AG08396 (cell line): ENCODE measurements at regions not wholly inside any gene's neighbourhood (a gene's known extent, or its start where the extent isn't known, plus 50 kb on each side); places are given as distances from the start of the nearest gene placed in this dataset.

Source experiments
- DNase-seq: peaks from one replicate; pipeline ENCODE4 v3.0.0; 2012; ENCODE audit warnings: low spot score, mixed read lengths

GRCh38 chr18:77761332-77761731 is 511.7 kb downstream of the GALR1 start:
- DNase-seq = no peak

DNA sequence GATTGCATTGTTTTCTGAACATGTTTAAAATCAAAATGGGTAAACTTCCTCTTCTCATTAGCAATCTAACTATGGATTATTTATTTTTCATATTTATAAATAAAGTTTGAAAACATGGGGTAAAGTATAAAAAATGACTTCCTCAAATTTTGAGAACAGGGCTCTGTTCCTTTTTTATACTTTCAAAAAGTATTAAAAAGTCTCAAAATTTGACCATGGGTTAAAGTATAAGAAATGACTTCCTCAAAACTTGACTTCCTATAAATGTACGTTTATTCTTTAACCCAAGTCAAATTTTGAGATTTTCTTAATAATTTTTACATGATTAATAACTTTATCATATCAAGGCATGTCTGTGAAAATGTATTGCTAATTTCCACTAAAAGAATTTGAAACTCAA is 512.4 kb downstream of the GALR1 start:
- no peak for DNase-seq

GRCh38 chr18:77762642-77763041 is 513.0 kb downstream of the GALR1 start:
- DNase-seq = no peak

DNA sequence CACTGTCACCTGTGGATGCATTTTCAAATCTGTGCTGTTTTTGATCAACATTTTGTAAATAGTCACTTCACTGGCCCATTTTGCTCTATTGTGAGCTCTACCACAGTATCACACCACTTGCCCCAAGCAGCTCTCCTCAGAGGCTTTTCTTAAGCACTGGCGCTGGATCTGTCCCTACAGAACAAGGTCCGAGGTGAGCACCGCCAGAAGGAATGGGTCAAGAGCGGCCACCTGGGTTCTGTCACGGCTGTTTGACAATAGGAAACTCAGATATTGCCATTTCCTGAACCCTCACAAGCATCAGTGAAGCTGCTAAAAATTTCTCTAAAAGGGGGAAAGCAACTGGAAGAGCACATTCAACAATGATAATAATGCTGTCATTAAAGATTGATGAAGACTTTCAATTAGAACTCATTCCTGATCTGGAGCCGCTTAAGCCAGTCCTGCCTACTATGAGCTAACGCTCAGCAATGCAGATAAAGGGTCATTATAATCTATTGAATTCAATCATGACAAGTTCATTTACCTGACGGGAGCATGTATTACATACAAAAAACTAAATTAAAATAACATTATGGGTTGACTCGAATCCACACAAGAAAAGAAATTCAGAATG is 514.0 kb downstream of the GALR1 start:
- DNase-seq = no peak

GRCh38 chr18:77765468-77765867 is 515.8 kb downstream of the GALR1 start:
- DNase-seq = no peak

DNA sequence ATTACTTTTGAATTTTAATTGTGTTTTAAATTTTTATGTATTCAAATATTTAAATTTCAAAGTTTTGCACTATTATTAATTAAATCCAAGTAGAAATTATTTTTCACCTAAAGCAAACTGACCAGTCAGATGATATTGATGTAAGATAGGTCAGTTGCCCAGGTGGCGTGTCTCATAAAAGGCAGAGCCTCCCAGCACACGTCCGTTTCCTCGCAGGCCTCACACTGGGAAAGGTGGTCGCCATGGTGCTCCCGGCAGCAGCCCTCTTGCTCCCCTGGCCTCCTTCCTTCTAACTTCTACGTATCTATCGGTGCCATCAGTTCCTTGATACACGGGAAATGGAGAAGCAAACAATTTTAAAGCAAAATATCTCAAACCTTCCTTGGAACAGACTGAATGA is 516.8 kb downstream of the GALR1 start:
- DNase-seq = no peak

DNA sequence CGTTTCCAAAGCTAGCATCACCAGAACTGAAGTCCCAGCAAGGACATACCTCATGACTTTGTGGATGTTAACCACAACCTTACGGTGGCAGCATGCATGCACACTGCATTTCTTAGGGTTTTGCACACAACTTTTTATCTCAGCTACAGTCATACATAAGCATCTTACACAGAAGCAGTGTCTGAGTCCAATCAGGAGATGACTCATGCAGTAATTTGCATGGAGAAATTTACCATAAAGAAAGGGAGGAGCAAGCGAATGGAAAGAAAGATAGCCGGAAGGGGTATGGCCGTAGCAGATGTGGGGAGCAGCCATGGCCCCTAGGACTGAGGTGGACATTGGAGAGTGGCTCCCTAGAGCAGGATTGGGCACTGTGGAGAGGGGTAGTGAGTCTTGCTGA is 522.5 kb downstream of the GALR1 start:
- no peak for DNase-seq

DNA sequence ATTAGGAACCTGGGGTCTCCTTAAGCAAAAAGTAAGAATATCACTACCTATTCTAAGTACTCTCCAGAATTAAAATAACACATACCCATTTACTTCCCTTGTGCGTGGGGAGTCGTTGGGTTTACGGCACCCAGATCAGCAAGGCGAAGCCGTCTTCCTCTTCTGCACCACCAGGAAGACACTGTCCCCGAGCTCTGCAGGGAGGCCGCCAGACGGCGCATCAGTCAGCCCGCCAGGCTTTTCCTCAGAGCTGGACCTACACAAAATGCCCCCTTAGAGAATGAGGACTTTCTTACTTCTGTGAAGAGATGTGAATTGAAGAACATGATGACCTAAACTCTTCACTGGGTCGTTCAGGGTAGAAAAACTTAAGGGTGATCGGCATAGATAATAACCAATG is 526.5 kb downstream of the GALR1 start:
- no peak for DNase-seq

DNA sequence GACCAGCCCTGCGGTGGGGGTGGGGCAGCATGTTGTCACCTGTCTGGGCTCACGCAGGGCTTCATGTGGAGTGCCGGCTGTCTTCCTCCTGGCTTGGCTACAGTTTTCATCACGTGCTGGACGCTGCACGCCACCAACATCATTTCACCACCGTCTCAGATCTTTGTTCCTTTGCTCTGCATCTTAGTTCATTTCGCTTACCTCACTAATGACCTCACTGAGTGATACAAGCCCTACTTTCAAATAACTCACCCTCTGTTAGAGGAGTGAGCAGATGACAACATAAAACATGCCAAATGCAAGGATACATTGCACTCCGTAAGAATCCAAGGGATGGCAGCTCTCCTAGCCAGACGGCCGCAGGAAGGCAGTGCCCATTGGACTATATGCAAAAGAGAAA is 527.5 kb downstream of the GALR1 start:
- no peak for DNase-seq

- no peak for DNase-seq
These were observed 535.2 kb downstream of the GALR1 start for GRCh38 chr18:77784759-77785379.

DNA sequence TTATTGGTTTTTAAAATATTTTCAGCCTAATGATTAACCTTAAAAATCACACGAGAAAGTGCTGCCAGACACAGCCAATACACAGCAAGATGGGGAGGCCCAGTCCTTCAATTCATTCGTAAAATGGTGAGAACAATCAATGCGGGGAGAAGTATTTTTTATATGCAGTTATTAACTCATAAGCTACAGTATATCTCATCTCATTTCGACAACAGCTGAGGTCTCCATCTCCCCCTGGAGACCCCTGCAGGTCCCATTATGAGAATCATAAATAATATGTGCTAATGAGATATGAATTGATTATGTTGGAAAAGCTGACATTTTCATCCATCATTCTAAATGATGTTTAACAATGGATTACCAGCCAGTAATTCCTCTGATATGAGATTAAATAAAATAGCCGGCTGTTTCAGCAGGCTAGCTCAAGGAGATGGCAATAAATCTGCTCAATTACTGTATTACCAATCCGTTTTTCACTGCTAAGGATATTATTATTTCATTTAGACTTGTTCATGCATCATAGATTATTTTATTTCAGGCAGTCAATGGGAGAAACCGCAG is 535.8 kb downstream of the GALR1 start:
- DNase-seq = no peak

DNA sequence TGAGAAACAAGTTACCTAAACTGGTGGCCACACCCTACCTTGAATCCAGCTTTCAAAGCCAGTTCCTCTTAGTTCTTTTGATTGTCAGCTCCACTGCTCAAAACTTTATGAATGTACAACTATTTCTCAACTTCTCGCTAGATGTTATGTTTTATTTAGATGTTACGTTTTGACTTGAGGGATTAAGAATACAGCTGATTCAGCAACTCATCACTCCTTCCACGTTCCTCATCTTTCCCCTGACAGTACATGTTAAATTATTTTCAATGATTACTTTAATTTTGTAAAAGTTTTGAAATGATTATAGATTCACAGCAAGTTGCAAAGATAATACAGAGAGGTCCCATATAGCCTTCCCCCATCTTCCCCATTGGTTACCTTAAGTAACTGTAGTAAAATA is 553.4 kb downstream of the GALR1 start:
- DNase-seq = no peak

GRCh38 chr18:77804382-77804781 is 554.7 kb downstream of the GALR1 start:
- no peak for DNase-seq

DNA sequence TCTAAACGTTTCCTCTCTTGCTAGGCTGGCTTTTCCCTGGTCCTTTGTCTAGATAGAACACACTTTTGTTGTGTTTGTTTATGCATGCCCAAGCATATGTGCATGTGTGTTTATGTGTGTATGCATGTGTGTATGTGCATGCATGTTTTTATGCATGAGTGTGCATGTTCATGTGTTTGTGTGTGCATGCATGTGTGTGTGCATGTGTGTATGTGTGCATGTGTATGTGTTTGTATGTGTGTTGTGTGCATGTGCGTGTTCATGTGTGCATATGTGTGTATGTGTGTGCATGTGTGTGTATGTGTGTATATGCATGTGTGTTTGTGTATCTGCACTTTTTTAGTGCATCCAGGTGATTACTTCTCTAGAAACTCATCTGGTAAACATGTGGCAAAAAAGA is 558.0 kb downstream of the GALR1 start:
- DNase-seq = no peak

GRCh38 chr18:77811503-77811902 is 561.9 kb downstream of the GALR1 start:
- DNase-seq = no peak

- no peak for DNase-seq
These were observed 566.2 kb downstream of the GALR1 start for GRCh38 chr18:77815666-77816338.

GRCh38 chr18:77818328-77818727 is 568.7 kb downstream of the GALR1 start:
- no peak for DNase-seq

- no peak for DNase-seq
These were observed 570.8 kb downstream of the GALR1 start for GRCh38 chr18:77820472-77820871.

- no peak for DNase-seq
These were observed 572.2 kb downstream of the GALR1 start for GRCh38 chr18:77821892-77822291.

DNA sequence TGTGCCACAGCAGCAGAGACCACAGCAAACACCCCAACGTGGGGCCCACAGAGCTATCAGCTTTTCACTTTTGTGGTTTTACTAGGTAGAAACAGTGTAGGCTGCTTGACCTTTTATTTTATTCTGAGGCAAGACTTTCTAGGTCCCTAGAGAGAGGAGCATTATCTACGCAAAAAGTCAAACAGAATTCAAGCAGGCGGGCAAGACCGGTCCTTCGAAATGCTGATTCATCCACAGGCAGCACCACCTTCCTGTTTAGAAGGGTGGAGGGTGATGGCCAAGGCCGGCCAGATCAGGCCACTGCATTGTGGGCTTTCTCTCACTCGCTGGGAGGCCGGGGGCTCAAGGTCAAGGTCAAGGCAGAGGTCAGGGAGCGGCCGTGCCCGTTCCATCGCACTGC is 573.0 kb downstream of the GALR1 start:
- no peak for DNase-seq

DNA sequence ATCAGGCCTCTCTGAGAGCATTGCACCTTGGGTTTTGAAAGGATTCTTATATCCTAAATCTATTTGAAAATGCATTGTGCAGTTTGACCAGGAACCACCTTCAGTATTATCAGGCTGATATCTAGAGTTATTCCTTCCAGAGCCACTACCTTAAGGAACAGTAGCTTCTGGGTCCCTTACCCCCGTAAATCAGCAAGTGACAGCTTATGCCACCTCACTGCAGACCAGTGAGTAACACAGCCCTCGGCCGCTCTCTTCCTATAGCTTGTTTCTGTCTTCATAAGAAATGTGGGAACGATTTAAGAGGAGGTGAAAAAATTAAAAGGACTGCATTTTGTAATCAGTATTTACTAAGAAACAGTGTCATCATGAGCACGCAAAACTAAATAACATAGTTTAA is 584.2 kb downstream of the GALR1 start:
- no peak for DNase-seq

GRCh38 chr18:77851802-77852201 is 602.2 kb downstream of the GALR1 start:
- DNase-seq = no peak

GRCh38 chr18:77853859-77854258 is 604.2 kb downstream of the GALR1 start:
- no peak for DNase-seq
